ENCODE measurements at regions not wholly inside any gene's neighbourhood (a gene's known extent, or its start where the extent isn't known, plus 50 kb on each side); places are given as distances from the start of the nearest gene placed in this dataset.
A peak's percentile ranks its signal among the peaks of the same experiment; 100 is the strongest.

- ChIA-PET POLR2A (ENCODE audit: partially characterized antibody) (no interaction called here), CTCF (ENCODE audit: partially characterized antibody) (no interaction called here)
These were observed 437.3 kb downstream of the ZNF521 start for GRCh38 chr18:24914685-24915084.

More at GRCh38 chr18:24914685-24915084, 437.3 kb downstream of the ZNF521 start:
- Histone ChIP-seq H2BK12ac (ENCODE audit: low read depth, low read length) (no peak overlapping the region), H3K14ac (ENCODE audit: insufficient read length) (no peak overlapping the region), H3K4me1 (replicated peaks in 1 of 4; ENCODE audit: control insufficient read depth in 3 of 4, insufficient read depth in 4 of 4, low read length in 3 of 4) (peaks cover 0 to 11% (median 2%) of the 10 kb centered on the region in 4 experiments; a peak in 5 of 7 replicates), H3K27ac (ENCODE audit: low read depth, low read length) (no peak overlapping the region), H3K18ac (ENCODE audit: extremely low read depth, low read length) (no peak overlapping the region), H4K91ac (replicated peaks; ENCODE audit: insufficient read length, low read length) (no peak overlapping the region), H4K20me1 (replicated peaks in 1 of 2; ENCODE audit: control insufficient read depth in 1 of 2, insufficient read depth in 2 of 2, low read length in 2 of 2) (no peaks in the 10 kb centered on the region), H3K9me3 (ENCODE audit: insufficient read depth in 2 of 2, low read depth in 1 of 2, low read length in 1 of 2) (no peaks in the 10 kb centered on the region), H3K36me3 (ENCODE audit: control insufficient read depth in 2 of 4, insufficient read depth in 4 of 4, low read length in 3 of 4) (no peaks in the 10 kb centered on the region), H2AK5ac (ENCODE audit: low read depth, low read length) (no peak overlapping the region), H2BK20ac (ENCODE audit: low read length) (0 out of 2 replicates have a peak overlapping the region, but pooled peaks have one; percentile 1), H3K23ac (ENCODE audit: insufficient read length) (no peak overlapping the region), H4K8ac (ENCODE audit: extremely low read depth, insufficient read depth, low read length) (peak overlapping the region; percentile 51; the same call in 1 of the 2 replicates), H2AFZ (ENCODE audit: low read length) (no peak overlapping the region), H3K23me2 (ENCODE audit: low read depth, low read length) (no peaks in the 10 kb centered on the region), H3K56ac (replicated peaks; ENCODE audit: insufficient read length, low read depth, low read length) (no peak overlapping the region), H3K4ac (replicated peaks; ENCODE audit: insufficient read length, low read depth, low read length) (no peak overlapping the region), H3K9ac (replicated peaks in 1 of 4; ENCODE audit: extremely low read depth in 1 of 4, low read depth in 3 of 4, low read length in 3 of 4) (no peak overlapping the region), H3K79me1 (ENCODE audit: low read depth, low read length) (no peaks in the 10 kb centered on the region), H3K79me2 (ENCODE audit: control insufficient read depth in 1 of 2, insufficient read depth in 2 of 2, low read length in 2 of 2) (no peaks in the 10 kb centered on the region), H3K27me3 (replicated peaks in 1 of 4; ENCODE audit: control insufficient read depth in 3 of 4, extremely low read depth in 1 of 4, insufficient read depth in 3 of 4, low read length in 3 of 4) (no peaks in the 10 kb centered on the region), H4K5ac (ENCODE audit: insufficient read length, low read depth, low read length) (no peak overlapping the region), H2BK5ac (ENCODE audit: low read depth, low read length) (no peak overlapping the region), H3K4me2 (ENCODE audit: insufficient read depth in 1 of 2, low read depth in 2 of 2, low read length in 2 of 2) (no peak overlapping the region), H2BK15ac (ENCODE audit: low read length) (no peak overlapping the region), H2BK120ac (replicated peaks; ENCODE audit: low read depth, low read length) (no peak overlapping the region), H3K4me3 (ENCODE audit: extremely low read depth in 1 of 4, insufficient read depth in 2 of 4, low read depth in 3 of 4, low read length in 4 of 4) (no peak overlapping the region)
- TF ChIP-seq ATF3 (IDR thresholded peaks at IDR 0.05; ENCODE audit: insufficient read depth, low read depth, low read length) (0 out of 2 replicates have a peak, but pooled peaks have one; percentile 41), POLR2AphosphoS5 (IDR thresholded peaks at IDR 0.05; ENCODE audit: low read depth, low read length) (no peak)
- 80% methylated on average over 8 of the region's 8 CpGs; no CpG with 5 or more reads in 1 of the 2 experiments for WGBS, 2 experiments (ENCODE audit: extremely low coverage in 1 of 2, insufficient coverage in 1 of 2, insufficient read length in 1 of 2, insufficient replicate concordance in 2 of 2, low coverage in 1 of 2, low lambda C conversion rate in 2 of 2, missing lambda C conversion rate in 1 of 2)
- FAIRE-seq: no peak
- DNase-seq (ENCODE audit: low read depth in 1 of 2, low spot score in 2 of 2): no peak
